ENCODE measurements at regions not wholly inside any gene's neighbourhood (a gene's known extent, or its start where the extent isn't known, plus 50 kb on each side); places are given as distances from the start of the nearest gene placed in this dataset.
"Not testable (repeated sequence)": the region's sequence is repeated elsewhere in the genome, so short reads cannot be mapped to it uniquely, and the experiment has no call there.

- TF ChIP-seq CTCF (IDR thresholded peaks at IDR 0.05; ENCODE audit: insufficient read depth, missing control alignments) = no peak
- FAIRE-seq = no peak
- no peak for DNase-seq (ENCODE audit: insufficient read length, low spot score)
Measured at GRCh38 chr12:60568914-60569313, 973.1 kb downstream of the SLC16A7 start.

GRCh38 chr12:60577607-60578006, 981.8 kb downstream of the SLC16A7 start:
- TF ChIP-seq CTCF (IDR thresholded peaks at IDR 0.05; ENCODE audit: insufficient read depth, missing control alignments) = no peak
- DNase-seq (ENCODE audit: insufficient read length, low spot score) = no peak
- no peak for FAIRE-seq

GRCh38 chr12:60587664-60588063, 991.8 kb downstream of the SLC16A7 start:
- not testable (repeated sequence) for FAIRE-seq; DNase-seq (ENCODE audit: insufficient read length, low spot score)

- TF ChIP-seq CTCF (IDR thresholded peaks at IDR 0.05; ENCODE audit: insufficient read depth, missing control alignments) = no peak
- FAIRE-seq (no peak), DNase-seq (ENCODE audit: insufficient read length, low spot score) (no peak)
Measured at GRCh38 chr12:60594035-60594711, 998.3 kb downstream of the SLC16A7 start.

- FAIRE-seq (no peak), DNase-seq (ENCODE audit: insufficient read length, low spot score) (no peak)
- no peak for TF ChIP-seq CTCF (IDR thresholded peaks at IDR 0.05; ENCODE audit: insufficient read depth, missing control alignments)
Measured at GRCh38 chr12:60602601-60603000, 1006.8 kb downstream of the SLC16A7 start.

- not testable (repeated sequence) for FAIRE-seq; DNase-seq (ENCODE audit: insufficient read length, low spot score)
Measured at GRCh38 chr12:60603475-60603874, 1007.6 kb downstream of the SLC16A7 start.

- no peak for TF ChIP-seq CTCF (IDR thresholded peaks at IDR 0.05; ENCODE audit: insufficient read depth, missing control alignments)
- no peak for FAIRE-seq
- DNase-seq (ENCODE audit: insufficient read length, low spot score) = no peak
Measured at GRCh38 chr12:60616400-60616799, 1020.6 kb downstream of the SLC16A7 start.

- DNase-seq (ENCODE audit: insufficient read length, low spot score) (no peak), FAIRE-seq (no peak)
- no peak for TF ChIP-seq CTCF (IDR thresholded peaks at IDR 0.05; ENCODE audit: insufficient read depth, missing control alignments)
Measured at GRCh38 chr12:60630796-60631195, 1035.0 kb downstream of the SLC16A7 start.
